Vagina (tissue), 2 donors: ENCODE measurements at regions not wholly inside any gene's neighbourhood (a gene's known extent, or its start where the extent isn't known, plus 50 kb on each side); places are given as distances from the start of the nearest gene placed in this dataset.

Experiments
- DNase-seq, 2 donors: peaks; one replicate each; pipeline ENCODE4 v3.0.0-alpha.2; 2017; ENCODE audit errors: extremely low spot score in 2 of 2
- H3K27ac ChIP-seq: fragments of 200-600 bp; sonication (generic); one replicate; pipeline ENCODE4 v1.5.1; 2019
- H3K27me3 ChIP-seq: fragments of 200-600 bp; sonication (generic); one replicate; pipeline ENCODE4 v1.5.1; 2019
- H3K36me3 ChIP-seq, 2 donors: fragments of 200-600 bp; sonication (generic); one replicate each; pipeline ENCODE4 v1.5.1; 2017 to 2019
- H3K4me1 ChIP-seq: fragments of 200-600 bp; sonication (generic); one replicate; pipeline ENCODE4 v1.5.1; 2019
- H3K4me3 ChIP-seq, 2 donors: fragments of 200-600 bp; sonication (generic); 1 replicate in 1 of 2; 2 replicates in 1 of 2; pipeline ENCODE4 v1.5.1; 2016 to 2019
- H3K9me3 ChIP-seq: fragments of 200-600 bp; sonication (generic); one replicate; pipeline ENCODE4 v1.5.1; 2019
- CTCF ChIP-seq, 3 experiments: fragments of 450-650 bp in 2 of 3; fragments of 200-600 bp in 1 of 3; sonication (generic) in 1 of 3; IDR thresholded peaks; one replicate each; pipeline ENCODE4 v1.5.1; 2017 to 2019; ENCODE audit warnings: antibody characterized with exemption in 3 of 3, mild to moderate bottlenecking in 2 of 3, moderate library complexity in 2 of 3
- POLR2A ChIP-seq, 2 donors: fragments of 450-650 bp; IDR thresholded peaks; one replicate each; pipeline ENCODE4 v1.6.1; 2017; ENCODE audit warnings: antibody characterized with exemption in 2 of 2, mild to moderate bottlenecking in 2 of 2, moderate library complexity in 2 of 2
- POLR2AphosphoS5 ChIP-seq, 2 donors: sonication (generic); formaldehyde crosslinking; IDR thresholded peaks; one replicate each; pipeline ENCODE4 v1.9.0; 2017; ENCODE audit warnings: antibody characterized with exemption in 2 of 2, mild to moderate bottlenecking in 2 of 2, low read depth in 1 of 2; ENCODE audit not compliant: insufficient read depth in 1 of 2
- intact Hi-C: fragments of 100-400 bp; cut with DNase I; formaldehyde crosslinking; loops from one replicate; pipeline ENCODE4 v1.15.1; 2023

- intact Hi-C loops, result no loop called here
- Histone ChIP-seq H3K4me3 (no peak overlapping the region), H3K4me1 (peaks cover 17% of the 10 kb centered on the region), H3K27me3 (no peaks in the 10 kb centered on the region), H3K36me3 (no peaks in the 10 kb centered on the region), H3K9me3 (no peaks in the 10 kb centered on the region), H3K27ac (no peak overlapping the region)
- TF ChIP-seq POLR2A (IDR thresholded peaks at IDR 0.05), result no peak
- no peak for TF ChIP-seq POLR2AphosphoS5 (IDR thresholded peaks at IDR 0.05; ENCODE audit: insufficient read depth in 1 of 2, low read depth in 1 of 2)
- TF ChIP-seq CTCF (IDR thresholded peaks at IDR 0.05), result no peak
- DNase-seq, result no peak
Measured at GRCh38 chr10:131429141-131429540, 117.6 kb upstream of the TCERG1L start.

- DNase-seq, result no peak
- TF ChIP-seq POLR2AphosphoS5 (IDR thresholded peaks at IDR 0.05; ENCODE audit: insufficient read depth in 1 of 2, low read depth in 1 of 2) (no peak), CTCF (IDR thresholded peaks at IDR 0.05) (no peak), POLR2A (IDR thresholded peaks at IDR 0.05) (no peak)
- Histone ChIP-seq H3K36me3 (no peaks in the 10 kb centered on the region), H3K27ac (no peak overlapping the region), H3K4me1 (peaks cover 17% of the 10 kb centered on the region), H3K4me3 (no peak overlapping the region), H3K9me3 (no peaks in the 10 kb centered on the region), H3K27me3 (no peaks in the 10 kb centered on the region)
- intact Hi-C loops, result no loop called here
Measured at GRCh38 chr10:131429942-131430341, 118.4 kb upstream of the TCERG1L start.

GRCh38 chr10:131430716-131431412, 119.3 kb upstream of the TCERG1L start:
- no peak for TF ChIP-seq CTCF (IDR thresholded peaks at IDR 0.05)
- TF ChIP-seq POLR2AphosphoS5 (IDR thresholded peaks at IDR 0.05; ENCODE audit: insufficient read depth in 1 of 2, low read depth in 1 of 2), result no peak
- no peak for TF ChIP-seq POLR2A (IDR thresholded peaks at IDR 0.05)
- intact Hi-C loops, result no loop called here
- Histone ChIP-seq H3K4me3 (no peak overlapping the region), H3K36me3 (no peaks in the 10 kb centered on the region), H3K9me3 (no peaks in the 10 kb centered on the region), H3K4me1 (peaks cover 20% of the 10 kb centered on the region), H3K27ac (no peak overlapping the region), H3K27me3 (no peaks in the 10 kb centered on the region)
- DNase-seq, result no peak

GRCh38 chr10:131431533-131431932, 120.0 kb upstream of the TCERG1L start:
- TF ChIP-seq CTCF (IDR thresholded peaks at IDR 0.05) (no peak), POLR2A (IDR thresholded peaks at IDR 0.05) (no peak), POLR2AphosphoS5 (IDR thresholded peaks at IDR 0.05; ENCODE audit: insufficient read depth in 1 of 2, low read depth in 1 of 2) (no peak)
- DNase-seq, result no peak
- no peaks in the 10 kb centered on the region for H3K9me3 ChIP-seq
- no peak overlapping the region for H3K27ac ChIP-seq
- H3K4me3 ChIP-seq, result no peak overlapping the region
- H3K4me1 ChIP-seq, result peaks cover 20% of the 10 kb centered on the region
- no peaks in the 10 kb centered on the region for H3K27me3 ChIP-seq
- no peaks in the 10 kb centered on the region for H3K36me3 ChIP-seq
- intact Hi-C loops, result no loop called here

- no peak for DNase-seq
- no peaks in the 10 kb centered on the region for H3K27me3 ChIP-seq
- H3K36me3 ChIP-seq, result no peaks in the 10 kb centered on the region
- TF ChIP-seq POLR2A (IDR thresholded peaks at IDR 0.05), result no peak
- H3K9me3 ChIP-seq, result no peaks in the 10 kb centered on the region
- no peak overlapping the region for H3K27ac ChIP-seq
- intact Hi-C loops, result no loop called here
- H3K4me1 ChIP-seq, result peaks cover 16% of the 10 kb centered on the region
- no peak overlapping the region for H3K4me3 ChIP-seq
Measured at GRCh38 chr10:131431978-131432690, 120.6 kb upstream of the TCERG1L start.
